ENCODE measurements at regions not wholly inside any gene's neighbourhood (a gene's known extent, or its start where the extent isn't known, plus 50 kb on each side); places are given as distances from the start of the nearest gene placed in this dataset.

GRCh38 chr3:106275592-106275991, 406.8 kb upstream of the CBLB start:
- no peak for TF ChIP-seq CTCF (IDR thresholded peaks at IDR 0.05; ENCODE audit: partially characterized antibody, unreplicated experiment)
- Mint-ChIP-seq H3K36me3 (ENCODE audit: unreplicated experiment) (no peaks in the 10 kb centered on the region), H3K27me3 (ENCODE audit: unreplicated experiment) (no peaks in the 10 kb centered on the region), H3K4me1 (ENCODE audit: low read depth, unreplicated experiment) (peaks cover 6% of the 10 kb centered on the region), H3K27ac (ENCODE audit: unreplicated experiment) (no peak overlapping the region), H3K4me3 (ENCODE audit: unreplicated experiment) (no peak overlapping the region), H3K9me3 (ENCODE audit: unreplicated experiment) (peaks cover 2% of the 10 kb centered on the region)
- no peak for DNase-seq

DNA sequence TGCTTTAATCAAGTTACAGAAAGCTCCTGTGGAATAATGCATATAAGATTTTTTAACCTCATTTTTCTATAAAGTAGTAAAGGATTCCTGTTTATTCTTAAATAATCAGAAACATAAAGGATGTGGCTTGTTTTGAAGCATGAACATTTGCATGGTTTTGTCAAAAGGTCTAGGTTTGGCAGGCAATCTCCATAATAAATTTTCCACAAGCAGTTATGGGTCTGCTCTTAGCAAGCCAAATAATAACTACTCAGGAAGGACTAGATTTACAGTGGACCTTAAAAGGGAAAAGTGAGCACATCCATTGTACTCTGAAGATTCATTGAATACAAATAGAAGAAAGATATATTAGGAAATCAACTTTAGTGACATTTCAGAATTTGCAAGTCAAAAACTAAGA, 407.3 kb upstream of the CBLB start:
- Mint-ChIP-seq H3K36me3 (ENCODE audit: unreplicated experiment) (no peaks in the 10 kb centered on the region), H3K4me1 (ENCODE audit: low read depth, unreplicated experiment) (peaks cover 12% of the 10 kb centered on the region), H3K27me3 (ENCODE audit: unreplicated experiment) (no peaks in the 10 kb centered on the region), H3K9me3 (ENCODE audit: unreplicated experiment) (peaks cover 2% of the 10 kb centered on the region), H3K4me3 (ENCODE audit: unreplicated experiment) (no peak overlapping the region), H3K27ac (ENCODE audit: unreplicated experiment) (no peak overlapping the region)
- no peak for DNase-seq
- no peak for TF ChIP-seq CTCF (IDR thresholded peaks at IDR 0.05; ENCODE audit: partially characterized antibody, unreplicated experiment)

DNA sequence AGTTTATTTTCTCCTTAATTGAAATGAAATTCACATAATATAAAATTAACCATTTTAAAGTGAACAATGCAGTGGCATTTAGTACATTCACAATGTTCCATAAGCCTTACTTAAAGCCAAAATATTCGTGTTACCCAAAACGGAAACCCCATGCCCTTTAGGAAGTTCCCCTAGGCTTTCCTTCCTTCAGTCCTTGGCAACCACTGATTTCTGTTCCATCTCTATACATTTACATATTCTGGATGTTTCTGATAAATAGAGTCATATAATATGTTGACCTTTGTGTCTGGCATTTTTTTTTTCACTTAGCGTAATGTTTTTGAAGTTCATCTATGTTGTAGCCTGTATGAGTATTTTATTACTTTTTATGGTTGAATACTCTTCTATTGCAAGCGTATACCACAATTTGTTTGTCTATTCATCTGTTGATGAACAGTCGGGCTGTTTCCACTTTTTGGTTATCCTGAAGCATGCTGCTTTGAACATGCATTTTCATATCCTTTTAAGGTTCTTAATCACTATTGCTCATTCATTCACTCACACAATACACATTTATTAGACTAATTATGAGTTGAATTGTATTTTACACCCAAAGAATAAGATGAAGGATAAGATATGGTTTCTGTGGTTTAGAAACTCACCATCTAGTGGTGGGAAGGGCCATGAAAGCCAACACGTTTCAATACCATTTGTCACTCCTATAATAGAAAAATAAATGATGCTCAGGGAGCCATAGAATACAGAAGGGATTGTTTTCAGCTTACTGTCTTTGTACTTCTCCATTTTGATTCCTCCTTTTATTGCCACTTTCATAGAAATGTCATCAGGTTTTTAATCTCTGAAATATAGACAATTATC, 408.2 kb upstream of the CBLB start:
- Mint-ChIP-seq H3K4me1 (ENCODE audit: low read depth, unreplicated experiment) (peaks cover 14% of the 10 kb centered on the region), H3K9me3 (ENCODE audit: unreplicated experiment) (no peaks in the 10 kb centered on the region), H3K27me3 (ENCODE audit: unreplicated experiment) (no peaks in the 10 kb centered on the region), H3K36me3 (ENCODE audit: unreplicated experiment) (no peaks in the 10 kb centered on the region), H3K4me3 (ENCODE audit: unreplicated experiment) (no peak overlapping the region), H3K27ac (ENCODE audit: unreplicated experiment) (no peak overlapping the region)
- no peak for TF ChIP-seq CTCF (IDR thresholded peaks at IDR 0.05; ENCODE audit: partially characterized antibody, unreplicated experiment)
- DNase-seq: no peak

DNA sequence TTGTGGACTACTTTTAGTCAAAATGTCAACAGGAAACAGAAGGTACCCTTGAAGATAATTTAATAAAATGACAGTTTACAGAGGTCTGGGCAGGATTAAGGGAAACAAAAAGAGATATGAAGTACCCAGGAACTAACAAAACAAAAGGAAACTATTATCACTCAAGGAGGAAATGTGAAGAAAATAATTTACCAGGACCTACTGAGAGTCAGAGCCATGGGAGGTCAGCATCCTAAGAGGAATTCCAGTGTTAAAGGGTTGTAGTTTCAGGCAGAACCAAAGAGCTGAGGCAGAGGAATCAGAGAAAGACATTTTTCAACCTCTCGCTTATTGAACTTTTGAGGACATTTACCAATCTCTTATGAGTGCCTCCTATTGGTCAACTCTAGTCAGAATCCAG, 408.9 kb upstream of the CBLB start:
- DNase-seq: no peak
- H3K4me1 Mint-ChIP-seq (ENCODE audit: low read depth, unreplicated experiment): peaks cover 14% of the 10 kb centered on the region
- H3K36me3 Mint-ChIP-seq (ENCODE audit: unreplicated experiment): no peaks in the 10 kb centered on the region
- no peaks in the 10 kb centered on the region for H3K9me3 Mint-ChIP-seq (ENCODE audit: unreplicated experiment)
- no peak overlapping the region for H3K4me3 Mint-ChIP-seq (ENCODE audit: unreplicated experiment)
- no peak for TF ChIP-seq CTCF (IDR thresholded peaks at IDR 0.05; ENCODE audit: partially characterized antibody, unreplicated experiment)
- no peak overlapping the region for H3K27ac Mint-ChIP-seq (ENCODE audit: unreplicated experiment)
- no peaks in the 10 kb centered on the region for H3K27me3 Mint-ChIP-seq (ENCODE audit: unreplicated experiment)

GRCh38 chr3:106281221-106281620, 412.4 kb upstream of the CBLB start:
- H3K9me3 Mint-ChIP-seq (ENCODE audit: unreplicated experiment): no peaks in the 10 kb centered on the region
- no peak for DNase-seq
- H3K4me1 Mint-ChIP-seq (ENCODE audit: low read depth, unreplicated experiment): peaks cover 12% of the 10 kb centered on the region
- H3K4me3 Mint-ChIP-seq (ENCODE audit: unreplicated experiment): no peak overlapping the region
- no peaks in the 10 kb centered on the region for H3K27me3 Mint-ChIP-seq (ENCODE audit: unreplicated experiment)
- TF ChIP-seq CTCF (IDR thresholded peaks at IDR 0.05; ENCODE audit: partially characterized antibody, unreplicated experiment): no peak
- peak overlapping the region; percentile 31 for H3K27ac Mint-ChIP-seq (ENCODE audit: unreplicated experiment)
- no peaks in the 10 kb centered on the region for H3K36me3 Mint-ChIP-seq (ENCODE audit: unreplicated experiment)

All from glutamatergic neuron (in vitro differentiated cells).